ENCODE measurements at regions not wholly inside any gene's neighbourhood (a gene's known extent, or its start where the extent isn't known, plus 50 kb on each side); places are given as distances from the start of the nearest gene placed in this dataset.

GRCh38 chr7:57362868-57363267 lies 87.1 kb upstream of the ZNF716 start:
- H3K4me3 ChIP-seq (ENCODE audit: control insufficient read depth, low read depth, low read length) = no peak overlapping the region
- TF ChIP-seq, protein P1, sequence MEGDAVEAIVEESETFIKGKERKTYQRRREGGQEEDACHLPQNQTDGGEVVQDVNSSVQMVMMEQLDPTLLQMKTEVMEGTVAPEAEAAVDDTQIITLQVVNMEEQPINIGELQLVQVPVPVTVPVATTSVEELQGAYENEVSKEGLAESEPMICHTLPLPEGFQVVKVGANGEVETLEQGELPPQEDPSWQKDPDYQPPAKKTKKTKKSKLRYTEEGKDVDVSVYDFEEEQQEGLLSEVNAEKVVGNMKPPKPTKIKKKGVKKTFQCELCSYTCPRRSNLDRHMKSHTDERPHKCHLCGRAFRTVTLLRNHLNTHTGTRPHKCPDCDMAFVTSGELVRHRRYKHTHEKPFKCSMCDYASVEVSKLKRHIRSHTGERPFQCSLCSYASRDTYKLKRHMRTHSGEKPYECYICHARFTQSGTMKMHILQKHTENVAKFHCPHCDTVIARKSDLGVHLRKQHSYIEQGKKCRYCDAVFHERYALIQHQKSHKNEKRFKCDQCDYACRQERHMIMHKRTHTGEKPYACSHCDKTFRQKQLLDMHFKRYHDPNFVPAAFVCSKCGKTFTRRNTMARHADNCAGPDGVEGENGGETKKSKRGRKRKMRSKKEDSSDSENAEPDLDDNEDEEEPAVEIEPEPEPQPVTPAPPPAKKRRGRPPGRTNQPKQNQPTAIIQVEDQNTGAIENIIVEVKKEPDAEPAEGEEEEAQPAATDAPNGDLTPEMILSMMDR (IDR thresholded peaks at IDR 0.05; ENCODE audit: control insufficient read depth, insufficient read depth, low read depth, low read length, missing control alignments) = no peak
- DNase-seq (ENCODE audit: low read depth) = no peak

DNA sequence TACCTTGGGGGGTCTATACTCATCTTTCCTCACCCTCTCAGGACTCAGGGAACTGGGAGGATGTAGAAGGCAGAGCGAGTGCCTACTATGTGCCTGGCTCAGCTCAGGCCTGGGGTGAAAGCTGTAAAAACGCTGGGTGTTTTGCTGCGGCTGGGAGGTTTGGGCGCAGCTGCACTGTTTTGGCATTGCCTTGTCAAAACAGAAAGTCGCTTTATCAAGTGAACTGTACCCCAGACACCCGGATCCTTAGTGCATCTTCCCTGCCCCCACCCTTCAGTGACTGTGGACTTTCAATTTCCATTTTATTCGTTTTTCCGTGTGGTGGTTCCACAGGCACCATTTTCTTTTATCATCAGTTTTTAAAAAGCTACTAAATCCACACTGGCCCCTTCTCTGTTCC lies 86.7 kb upstream of the ZNF716 start:
- no peak overlapping the region for H3K4me3 ChIP-seq (ENCODE audit: control insufficient read depth, low read depth, low read length)
- TF ChIP-seq, protein P1 (IDR thresholded peaks at IDR 0.05; ENCODE audit: control insufficient read depth, insufficient read depth, low read depth, low read length, missing control alignments) = no peak
- no peak for DNase-seq (ENCODE audit: low read depth)

GRCh38 chr7:57364933-57365710 lies 84.9 kb upstream of the ZNF716 start:
- TF ChIP-seq, protein P1 (IDR thresholded peaks at IDR 0.05; ENCODE audit: control insufficient read depth, insufficient read depth, low read depth, low read length, missing control alignments) = no peak
- DNase-seq (ENCODE audit: low read depth) = no peak
- no peak overlapping the region for H3K4me3 ChIP-seq (ENCODE audit: control insufficient read depth, low read depth, low read length)

DNA sequence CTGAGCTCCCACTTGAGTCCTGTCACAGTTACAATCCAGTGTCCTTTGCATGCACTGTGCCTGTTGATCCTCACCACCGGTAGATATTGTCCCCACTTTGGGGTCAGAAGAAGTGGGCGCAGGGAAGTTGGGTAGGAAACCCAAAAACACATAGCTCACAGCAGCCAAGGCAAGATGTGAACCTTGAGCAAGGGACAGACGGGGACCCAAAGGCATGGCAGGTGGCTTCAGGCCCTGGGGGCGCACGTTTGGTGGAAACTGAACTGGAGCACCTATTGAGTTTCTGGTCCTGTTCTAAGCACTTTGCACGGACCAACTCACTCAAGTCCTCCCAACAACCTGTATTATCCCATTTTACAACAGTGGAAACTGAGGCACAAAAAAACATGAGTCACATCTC lies 82.8 kb upstream of the ZNF716 start:
- no peak for DNase-seq (ENCODE audit: low read depth)
- TF ChIP-seq, protein P1 (IDR thresholded peaks at IDR 0.05; ENCODE audit: control insufficient read depth, insufficient read depth, low read depth, low read length, missing control alignments) = no peak
- no peak overlapping the region for H3K4me3 ChIP-seq (ENCODE audit: control insufficient read depth, low read depth, low read length)

GRCh38 chr7:57370066-57370738 lies 79.8 kb upstream of the ZNF716 start:
- TF ChIP-seq, protein P1 (IDR thresholded peaks at IDR 0.05; ENCODE audit: control insufficient read depth, insufficient read depth, low read depth, low read length, missing control alignments) = no peak
- DNase-seq (ENCODE audit: low read depth) = no peak
- no peak overlapping the region for H3K4me3 ChIP-seq (ENCODE audit: control insufficient read depth, low read depth, low read length)

DNA sequence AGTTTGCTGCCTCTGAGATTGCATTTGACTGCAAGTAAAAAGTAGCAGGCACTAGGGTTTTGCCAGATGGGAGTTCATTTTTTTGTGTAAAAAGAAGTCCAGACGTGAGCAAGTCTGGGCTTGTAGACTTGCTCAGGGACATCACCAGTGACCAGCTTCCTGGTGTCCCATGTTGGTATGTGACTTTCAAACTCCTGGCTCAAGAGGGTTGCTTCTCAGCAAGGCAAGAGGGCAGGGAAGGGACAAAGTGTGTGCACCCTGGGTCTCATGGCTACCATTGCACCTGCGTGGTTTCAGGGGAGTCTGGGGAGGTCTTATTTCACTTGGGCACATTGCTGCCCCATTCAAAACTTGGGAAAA lies 79.3 kb upstream of the ZNF716 start:
- TF ChIP-seq, protein P1 (IDR thresholded peaks at IDR 0.05; ENCODE audit: control insufficient read depth, insufficient read depth, low read depth, low read length, missing control alignments) = no peak
- H3K4me3 ChIP-seq (ENCODE audit: control insufficient read depth, low read depth, low read length) = no peak overlapping the region
- no peak for DNase-seq (ENCODE audit: low read depth)
